AG09309 (cell line): ENCODE measurements at regions not wholly inside any gene's neighbourhood (a gene's known extent, or its start where the extent isn't known, plus 50 kb on each side); places are given as distances from the start of the nearest gene placed in this dataset.
"Not testable (repeated sequence)": the region's sequence is repeated elsewhere in the genome, so short reads cannot be mapped to it uniquely, and the experiment has no call there.

Source experiments
- DNase-seq: peaks from one replicate; pipeline ENCODE4 v3.0.0-alpha.2; 2010; ENCODE audit warnings: low read depth
- H3K4me3 ChIP-seq: 2 replicates; pipeline ENCODE4 v1.5.1; 2011; ENCODE audit warnings: mild to moderate bottlenecking, low read depth, low read length, moderate library complexity; ENCODE audit not compliant: control insufficient read depth
- CTCF ChIP-seq: IDR thresholded peaks from 2 replicates; pipeline ENCODE4 v1.5.1; 2011; ENCODE audit warnings: mild to moderate bottlenecking, low read depth, low read length, inconsistent platforms; ENCODE audit not compliant: insufficient read depth, control insufficient read depth; ENCODE audit errors: missing control alignments

- no peak for TF ChIP-seq CTCF
- H3K4me3 ChIP-seq = no peak overlapping the region
- no peak for DNase-seq
These were observed 230.4 kb downstream of the CRLF2 start for GRCh38 chrX:981791-982626.

DNA sequence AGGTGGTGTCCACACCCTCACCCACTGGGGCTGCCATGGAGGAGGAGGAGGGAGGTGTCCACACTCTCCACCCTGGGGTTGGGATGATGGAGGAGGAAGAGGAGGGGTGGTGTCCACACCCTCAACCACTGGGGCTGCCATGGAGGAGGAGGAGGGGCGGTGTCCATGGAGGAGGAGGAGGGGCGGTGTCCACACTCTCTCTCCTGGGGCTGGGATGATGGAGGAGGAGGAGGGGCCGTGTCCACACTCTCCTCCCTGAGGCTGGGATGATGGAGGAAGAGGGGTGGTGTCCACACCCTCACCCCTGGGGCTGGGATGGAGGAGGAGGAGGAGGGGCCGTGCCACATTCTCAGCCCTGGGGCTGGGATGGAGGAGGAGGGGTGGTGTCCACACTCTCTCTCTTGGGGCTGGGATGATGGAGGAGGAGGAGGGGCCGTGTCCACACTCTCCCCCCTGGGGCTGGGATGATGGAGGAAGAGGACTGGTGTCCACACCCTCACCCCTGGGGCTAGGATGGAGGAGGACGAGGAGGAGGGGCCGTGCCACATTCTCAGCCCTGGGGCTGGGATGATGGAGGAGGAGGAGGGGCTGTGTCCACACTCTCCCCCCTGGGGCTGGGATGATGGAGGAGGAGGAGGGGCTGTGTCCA is 231.7 kb downstream of the CRLF2 start:
- H3K4me3 ChIP-seq = no peak overlapping the region
- no peak for TF ChIP-seq CTCF
- DNase-seq = no peak

GRCh38 chrX:979127-979526 is 233.3 kb downstream of the CRLF2 start:
- not testable (repeated sequence) for H3K4me3 ChIP-seq, DNase-seq

DNA sequence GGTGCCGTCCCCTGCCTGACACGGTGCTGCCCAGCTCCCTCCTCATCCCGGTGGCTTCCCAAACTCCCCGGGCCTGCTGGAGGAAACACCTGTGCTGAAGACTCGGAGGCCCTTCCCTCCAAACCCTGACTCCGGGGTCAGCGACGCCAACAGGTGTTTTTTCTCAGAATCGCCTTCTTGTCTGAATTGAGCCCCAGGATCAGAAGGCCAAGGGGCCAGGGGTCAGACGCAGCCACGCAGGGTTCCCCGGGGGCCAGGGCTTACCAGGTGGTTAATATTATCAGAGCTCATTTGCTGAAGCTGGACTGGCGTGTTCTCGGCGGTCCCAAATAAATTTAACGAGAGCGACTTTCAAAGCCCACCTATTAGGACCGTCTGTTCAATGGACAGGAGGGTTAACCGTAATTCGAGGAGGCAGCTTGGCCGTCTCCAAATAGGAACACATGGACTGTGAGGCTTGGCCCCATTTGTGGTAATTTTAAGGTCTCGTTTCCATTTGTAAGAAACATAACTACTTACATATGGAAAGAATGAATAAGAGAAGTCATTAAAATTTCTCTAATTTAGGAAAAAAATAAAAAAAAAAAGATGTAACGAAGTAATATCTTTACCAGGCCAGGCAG is 239.3 kb downstream of the CRLF2 start:
- DNase-seq = no peak
- no peak for TF ChIP-seq CTCF
- no peak overlapping the region for H3K4me3 ChIP-seq

GRCh38 chrX:968148-968965 is 244.1 kb downstream of the CRLF2 start:
- H3K4me3 ChIP-seq = no peak overlapping the region
- DNase-seq = no peak
- TF ChIP-seq CTCF = no peak

DNA sequence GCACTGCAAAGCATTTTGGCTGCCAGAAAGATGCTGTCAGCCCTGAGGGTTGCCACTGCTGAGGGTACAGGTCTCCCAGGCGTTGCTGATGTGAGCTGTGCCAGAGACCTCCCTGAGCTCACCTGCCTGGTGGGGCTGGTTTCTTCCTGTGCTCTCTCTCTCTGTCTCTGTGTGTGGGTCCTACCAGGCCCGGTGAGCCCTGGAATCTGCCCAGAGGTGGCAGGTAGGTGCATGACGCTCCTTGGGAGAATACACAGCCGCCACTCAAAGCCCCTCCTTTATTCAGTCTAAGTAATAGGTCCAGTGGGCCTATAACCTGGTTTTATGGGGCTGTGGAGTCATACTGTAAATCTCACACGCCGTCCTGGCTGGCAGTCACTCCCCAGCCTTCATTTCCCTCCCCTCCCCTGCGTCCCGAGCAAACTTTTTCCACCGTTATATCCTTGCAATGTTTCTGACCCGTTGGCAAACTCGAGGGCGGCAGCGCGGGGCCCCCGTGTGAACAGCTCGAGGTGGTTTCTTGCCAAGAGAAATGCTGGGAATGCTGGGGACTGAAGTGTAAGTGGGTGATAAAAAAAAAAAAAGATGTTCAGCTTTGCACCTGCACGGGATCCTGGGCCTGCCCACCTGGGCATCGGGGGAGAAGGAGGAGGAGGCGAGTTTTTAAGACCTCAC is 245.9 kb downstream of the CRLF2 start:
- no peak overlapping the region for H3K4me3 ChIP-seq
- TF ChIP-seq CTCF = no peak
- no peak for DNase-seq
